GM18511 (cell line): ENCODE measurements at regions not wholly inside any gene's neighbourhood (a gene's known extent, or its start where the extent isn't known, plus 50 kb on each side); places are given as distances from the start of the nearest gene placed in this dataset.

Source experiments
- ATAC-seq: cut with Tn5 transposase; IDR thresholded peaks from one replicate; pipeline ENCODE4 v1.9.1; 2021; ENCODE audit warnings: mild to moderate bottlenecking, moderate library complexity; ENCODE audit not compliant: unreplicated experiment

- no peak for ATAC-seq
Measured at GRCh38 chr9:85213650-85214607, 527.8 kb downstream of the AGTPBP1 start.

GRCh38 chr9:85212887-85213286, 528.9 kb downstream of the AGTPBP1 start:
- ATAC-seq = no peak

GRCh38 chr9:85212209-85212608, 529.5 kb downstream of the AGTPBP1 start:
- ATAC-seq = no peak

DNA sequence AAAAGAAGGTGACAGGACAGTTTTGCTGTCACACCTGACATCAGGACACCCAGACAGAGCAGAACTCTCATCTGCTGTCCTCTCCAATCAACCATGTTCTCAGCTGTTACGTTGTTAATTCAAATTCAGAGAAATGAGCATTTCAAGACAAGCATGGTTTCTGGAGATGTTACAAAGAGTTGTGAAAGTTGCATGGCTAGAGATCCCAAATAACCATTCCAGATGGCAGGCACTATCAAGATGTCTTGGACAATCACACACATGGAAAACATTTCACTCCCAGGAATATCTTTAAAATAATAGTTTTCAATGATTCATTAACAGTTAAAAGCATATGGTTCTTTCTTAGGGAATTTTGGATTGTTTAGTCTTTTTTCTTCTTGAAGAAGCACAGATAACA, 533.1 kb downstream of the AGTPBP1 start:
- ATAC-seq = no peak

GRCh38 chr9:85204176-85204575, 534.6 kb downstream of the NTRK2 start:
- ATAC-seq = no peak

- ATAC-seq = no peak
Measured at GRCh38 chr9:85202596-85202995, 533.1 kb downstream of the NTRK2 start.

GRCh38 chr9:85200726-85201404, 531.3 kb downstream of the NTRK2 start:
- no peak for ATAC-seq

- ATAC-seq = no peak
Measured at GRCh38 chr9:85199866-85200495, 530.5 kb downstream of the NTRK2 start.

GRCh38 chr9:85192750-85193149, 523.2 kb downstream of the NTRK2 start:
- ATAC-seq = no peak

GRCh38 chr9:85186218-85186585, 516.7 kb downstream of the NTRK2 start:
- no peak for ATAC-seq

GRCh38 chr9:85185486-85186217, 516.1 kb downstream of the NTRK2 start:
- ATAC-seq = no peak

GRCh38 chr9:85182383-85182782, 512.9 kb downstream of the NTRK2 start:
- ATAC-seq = no peak

GRCh38 chr9:85178474-85178873, 508.9 kb downstream of the NTRK2 start:
- ATAC-seq = no peak

- ATAC-seq = no peak
Measured at GRCh38 chr9:85173967-85174366, 504.4 kb downstream of the NTRK2 start.

GRCh38 chr9:85172001-85172978, 502.8 kb downstream of the NTRK2 start:
- ATAC-seq = no peak

DNA sequence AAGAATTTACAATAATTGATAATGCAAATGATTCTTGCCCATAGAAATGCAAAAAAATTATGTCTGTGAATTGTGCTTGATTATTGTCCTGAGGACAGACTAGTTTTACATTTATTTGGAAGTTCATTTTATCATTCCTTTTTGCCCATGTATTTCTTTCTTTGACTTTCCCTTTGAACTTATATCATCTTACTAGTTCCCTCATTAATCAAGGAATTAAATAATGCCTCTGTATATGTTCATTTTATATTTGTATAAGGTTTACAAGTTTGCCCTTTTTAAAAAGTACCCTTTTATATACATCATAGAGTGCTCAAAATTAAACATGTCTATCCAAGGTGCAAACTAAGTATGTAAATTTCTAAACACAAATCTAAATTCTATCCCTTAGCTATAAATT, 501.6 kb downstream of the NTRK2 start:
- no peak for ATAC-seq

- no peak for ATAC-seq
Measured at GRCh38 chr9:85168412-85168811, 498.9 kb downstream of the NTRK2 start.

- ATAC-seq = no peak
Measured at GRCh38 chr9:85167146-85167545, 497.6 kb downstream of the NTRK2 start.

DNA sequence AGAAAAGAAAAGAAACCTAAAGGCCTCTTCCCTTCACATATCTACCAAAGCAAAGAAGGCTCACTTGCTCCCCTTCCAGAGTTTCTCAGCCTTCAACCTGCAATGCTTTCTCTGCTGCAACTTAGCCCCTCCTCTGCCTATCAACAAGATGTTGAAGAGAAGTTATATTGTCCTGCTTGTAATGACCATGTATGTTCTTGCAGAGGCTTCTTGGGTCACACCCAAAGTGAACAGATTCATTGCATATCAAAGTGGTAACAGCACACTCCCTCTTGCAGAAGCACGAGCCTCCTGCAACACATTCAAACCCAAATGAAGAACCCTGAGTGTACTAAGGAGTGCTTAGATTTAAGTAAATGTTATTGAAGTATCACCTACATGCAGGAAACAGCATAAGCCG, 494.3 kb downstream of the NTRK2 start:
- ATAC-seq = no peak

- no peak for ATAC-seq
Measured at GRCh38 chr9:85163415-85163814, 493.9 kb downstream of the NTRK2 start.
